GM21717 (cell line): ENCODE measurements at regions not wholly inside any gene's neighbourhood (a gene's known extent, or its start where the extent isn't known, plus 50 kb on each side); places are given as distances from the start of the nearest gene placed in this dataset.
"Not testable (repeated sequence)": the region's sequence is repeated elsewhere in the genome, so short reads cannot be mapped to it uniquely, and the experiment has no call there.

Experiments used
- ATAC-seq: cut with Tn5 transposase; IDR thresholded peaks from one replicate; pipeline ENCODE4 v1.9.1; 2021; ENCODE audit warnings: mild to moderate bottlenecking, moderate library complexity; ENCODE audit not compliant: unreplicated experiment

- no peak for ATAC-seq
Observed at GRCh38 chr1:213324859-213325258, 273.8 kb downstream of the RPS6KC1 start.

DNA sequence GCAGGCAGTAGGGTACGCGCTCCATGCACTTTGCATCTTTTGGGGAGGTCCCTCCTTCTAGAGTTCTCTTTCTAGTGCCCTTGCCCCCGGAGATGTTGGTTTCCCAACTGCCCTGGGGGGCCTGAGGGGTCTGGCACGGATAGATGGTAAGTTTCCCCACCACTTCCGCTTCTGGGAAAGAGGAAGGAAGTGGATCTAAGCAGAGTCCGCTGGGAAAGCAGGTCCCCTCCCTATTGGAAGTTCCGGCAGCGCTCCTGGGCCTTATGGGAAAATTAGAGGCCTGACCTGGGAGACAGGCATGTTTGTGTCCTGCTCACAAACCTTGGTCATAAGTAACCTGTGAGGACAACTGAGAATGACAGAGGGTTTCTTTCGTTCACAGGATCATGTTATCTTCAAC, 274.4 kb downstream of the RPS6KC1 start:
- ATAC-seq, result no peak

DNA sequence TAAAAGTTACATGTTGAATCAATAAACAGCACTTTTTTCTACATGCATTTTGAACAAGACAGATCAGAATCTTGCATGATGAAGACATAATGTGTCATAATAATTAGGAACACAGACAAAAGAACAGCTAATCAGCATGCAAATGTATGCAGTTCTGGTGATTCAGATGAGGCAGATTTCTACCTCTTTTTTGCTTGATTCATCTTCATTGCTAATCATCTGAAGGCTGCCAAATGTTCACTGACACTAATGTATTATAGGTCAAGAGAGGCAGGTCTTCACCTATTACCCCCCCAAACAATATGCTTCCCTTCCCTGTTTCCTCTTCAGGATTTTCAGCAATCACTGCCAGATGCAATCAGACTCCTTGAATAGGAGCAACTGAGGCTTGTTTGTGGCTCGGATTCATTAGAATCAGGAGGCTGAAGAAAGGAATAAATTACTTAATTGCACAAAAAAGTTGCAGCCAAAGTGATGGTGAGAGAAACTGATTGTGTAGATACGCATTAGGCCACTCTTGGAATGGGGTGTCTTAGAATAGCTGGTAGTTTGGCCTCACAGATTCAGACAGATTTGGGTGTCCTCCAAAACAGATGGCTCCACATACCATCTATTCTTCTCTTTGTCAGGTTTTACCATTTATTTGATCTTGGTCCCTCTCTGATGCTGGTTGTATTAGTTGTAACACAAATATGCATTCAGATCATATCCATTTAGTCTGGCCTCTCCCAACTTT, 275.4 kb downstream of the RPS6KC1 start:
- no peak for ATAC-seq

GRCh38 chr1:213327017-213327667, 276.1 kb downstream of the RPS6KC1 start:
- no peak for ATAC-seq

DNA sequence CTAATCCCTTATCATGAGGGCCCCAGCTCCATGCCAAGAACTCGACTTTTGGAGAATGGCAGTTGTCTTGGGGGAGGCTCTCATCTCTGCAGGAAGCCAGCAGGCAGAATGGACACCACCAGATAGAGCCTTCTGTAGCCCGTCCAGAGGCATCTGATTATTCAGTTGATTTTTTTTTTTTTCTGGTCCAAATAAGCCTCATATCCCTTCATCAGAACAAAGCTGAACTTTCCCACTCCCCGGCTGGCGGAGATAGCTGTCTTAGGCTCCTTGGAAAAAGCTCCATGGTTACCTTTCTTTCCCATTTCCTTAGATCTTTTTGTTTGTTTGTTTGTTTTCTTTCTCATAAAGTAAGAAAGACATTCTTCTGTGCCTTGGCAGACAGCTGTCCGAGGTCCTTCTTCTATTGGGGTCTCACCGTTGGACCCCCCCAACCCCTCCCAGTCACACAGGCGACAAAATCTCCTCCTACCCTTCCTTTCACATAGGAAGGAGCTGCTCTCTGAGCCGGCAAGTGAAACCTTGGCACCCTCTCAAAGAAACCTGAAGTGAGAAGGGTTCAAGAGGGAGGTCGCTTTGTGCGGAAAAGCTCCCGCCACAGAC, 278.5 kb downstream of the RPS6KC1 start:
- ATAC-seq, result no peak

- ATAC-seq, result no peak
Observed at GRCh38 chr1:213330281-213330680, 279.2 kb downstream of the RPS6KC1 start.

- ATAC-seq, result no peak
Observed at GRCh38 chr1:213331631-213332175, 280.7 kb downstream of the RPS6KC1 start.

- ATAC-seq, result no peak
Observed at GRCh38 chr1:213332491-213332890, 281.4 kb downstream of the RPS6KC1 start.

DNA sequence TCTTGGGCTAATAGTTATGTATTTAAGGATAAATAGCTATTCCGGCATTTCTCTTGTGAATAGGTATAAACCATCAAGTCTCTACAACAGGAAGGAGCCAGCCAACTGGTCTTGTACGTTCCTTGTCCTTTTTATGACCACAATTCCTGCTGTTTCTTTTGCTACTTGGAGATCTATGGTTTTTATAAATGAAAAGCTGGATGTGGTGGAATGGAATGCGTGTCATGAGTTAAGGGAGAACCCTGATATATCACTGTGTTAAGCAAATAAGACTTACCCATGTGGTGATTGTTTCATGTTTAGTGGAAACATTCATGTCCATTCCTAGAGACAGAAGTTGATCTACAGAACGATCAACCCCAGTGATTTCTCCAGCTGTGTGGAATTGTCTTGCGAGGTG, 282.1 kb downstream of the RPS6KC1 start:
- ATAC-seq, result no peak

DNA sequence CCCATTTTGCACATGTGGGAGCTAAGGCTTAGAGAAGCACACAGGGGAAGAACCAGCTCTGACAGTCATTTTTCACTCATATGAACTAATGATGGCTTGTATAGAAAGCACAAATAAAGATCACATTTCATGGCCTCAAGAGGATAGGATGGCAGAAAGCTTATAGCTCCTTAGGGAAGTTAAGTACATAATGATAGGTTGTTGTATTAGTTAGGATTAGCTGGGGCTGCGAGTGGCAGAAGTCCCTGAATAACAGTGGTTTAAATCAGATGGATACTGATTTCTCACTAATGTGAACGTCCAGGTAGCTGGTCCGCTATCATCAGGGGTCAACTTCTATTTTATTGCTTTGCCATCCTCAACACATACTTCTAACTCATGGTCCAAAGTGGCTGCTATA, 284.0 kb downstream of the RPS6KC1 start:
- ATAC-seq, result no peak

- ATAC-seq, result no peak
Observed at GRCh38 chr1:213337025-213337678, 286.1 kb downstream of the RPS6KC1 start.

GRCh38 chr1:213340593-213340992, 289.6 kb downstream of the RPS6KC1 start:
- ATAC-seq, result no peak

- no peak for ATAC-seq
Observed at GRCh38 chr1:213345621-213346020, 294.6 kb downstream of the RPS6KC1 start.

GRCh38 chr1:213357403-213357802, 306.4 kb downstream of the RPS6KC1 start:
- ATAC-seq, result no peak

DNA sequence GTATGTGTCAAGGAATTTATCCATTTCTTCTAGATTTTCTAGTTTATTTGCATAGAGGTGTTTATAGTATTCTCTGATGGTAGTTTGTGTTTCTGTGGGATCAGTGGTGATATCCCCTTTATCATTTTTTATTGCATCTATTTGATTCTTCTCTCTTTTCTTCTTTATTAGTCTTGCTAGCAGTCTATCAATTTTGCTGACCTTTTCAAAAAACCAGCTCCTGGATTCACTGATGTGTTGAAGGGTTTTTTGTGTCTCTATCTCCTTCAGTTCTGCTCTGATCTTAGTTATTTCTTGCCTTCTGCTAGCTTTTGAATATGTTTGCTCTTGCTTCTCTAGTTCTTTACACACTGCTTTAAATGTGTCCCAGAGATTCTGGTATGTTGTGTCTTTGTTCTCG, 307.3 kb downstream of the RPS6KC1 start:
- ATAC-seq, result not testable (repeated sequence)

DNA sequence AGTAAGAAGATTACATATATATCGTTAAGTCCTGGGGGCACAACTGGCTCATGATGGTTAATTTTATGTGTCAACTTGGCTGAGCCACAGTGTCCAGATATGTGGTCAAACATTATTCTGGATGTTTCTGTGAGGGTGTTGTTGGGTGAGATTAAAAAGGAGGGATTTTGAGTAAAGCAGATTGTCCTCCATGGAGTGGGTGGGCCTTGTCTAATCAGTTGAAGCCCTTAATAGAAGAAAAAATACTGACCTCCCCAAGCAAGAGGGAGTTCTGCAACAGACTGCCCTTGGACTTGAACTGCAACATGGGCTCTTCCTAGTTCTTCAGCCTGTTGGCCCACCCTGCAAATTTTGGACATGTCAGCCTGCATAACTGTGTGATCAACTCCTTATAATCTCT, 311.6 kb downstream of the RPS6KC1 start:
- no peak for ATAC-seq

DNA sequence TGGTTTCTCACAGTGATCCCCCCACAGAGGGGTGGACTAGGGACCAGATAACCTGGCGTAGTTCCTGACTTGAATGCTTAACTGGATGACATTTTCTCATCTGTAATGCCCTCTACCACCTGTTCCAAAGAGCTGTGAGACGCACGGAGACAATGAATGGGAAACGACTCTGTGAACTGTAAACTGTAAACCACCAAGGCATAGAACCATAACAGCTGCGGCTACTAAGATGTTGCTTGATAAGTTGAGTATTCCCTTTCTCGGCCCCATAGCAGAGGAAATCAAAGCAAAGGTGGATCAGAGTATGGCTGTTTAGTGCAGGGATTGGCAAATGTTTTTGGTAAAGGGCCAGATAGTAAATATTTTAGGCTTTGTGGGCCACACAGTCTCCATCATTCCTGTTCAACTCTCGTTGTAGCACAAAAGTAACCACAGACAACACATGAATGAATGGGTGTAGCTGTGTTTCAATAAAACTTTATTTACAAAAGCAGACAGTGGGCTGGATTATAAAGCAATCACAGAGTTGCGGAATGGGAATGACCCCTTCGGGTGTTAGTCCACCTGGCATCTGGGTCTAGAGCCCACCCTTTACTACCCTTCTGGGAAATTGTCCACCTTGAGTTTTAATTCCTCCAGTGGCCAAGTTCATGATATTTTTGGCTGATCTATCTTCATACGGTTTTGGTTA, 315.2 kb downstream of the RPS6KC1 start:
- ATAC-seq, result no peak

GRCh38 chr1:213369465-213369864, 318.4 kb downstream of the RPS6KC1 start:
- ATAC-seq, result no peak

DNA sequence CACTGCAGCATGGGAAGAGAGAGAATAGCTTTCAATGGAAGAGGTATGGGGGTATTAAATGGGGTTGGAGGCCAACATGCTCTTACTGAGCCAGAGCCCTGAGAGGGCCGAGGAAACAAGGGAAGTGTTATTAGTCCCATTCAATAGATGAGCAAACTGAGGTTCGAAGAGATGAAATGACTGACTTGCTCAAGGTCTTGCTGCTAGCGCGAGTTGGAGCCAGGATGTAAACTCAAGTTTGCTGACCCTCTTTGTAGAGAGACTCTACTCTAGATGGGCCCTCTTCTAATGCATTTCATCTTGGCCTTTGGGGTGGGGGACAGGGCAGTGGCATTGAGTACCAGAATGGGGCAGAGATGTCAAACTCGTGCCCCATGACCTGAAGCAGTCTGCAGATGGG, 319.5 kb downstream of the RPS6KC1 start:
- no peak for ATAC-seq

DNA sequence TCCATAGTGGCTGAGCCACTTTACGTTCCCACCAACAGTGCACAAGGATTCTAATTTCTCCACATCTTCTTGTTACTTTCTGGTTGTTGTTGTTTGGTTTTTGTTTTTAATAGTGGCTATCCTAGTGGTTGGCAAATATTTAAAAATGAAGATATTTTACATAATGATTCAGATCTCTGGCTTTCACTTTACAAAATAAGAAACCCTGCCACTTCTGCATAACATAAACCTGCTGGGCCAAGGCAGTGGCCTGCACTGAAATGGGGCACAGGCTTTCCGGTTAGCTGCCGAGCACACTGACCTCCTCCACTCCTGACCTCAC, 320.4 kb downstream of the RPS6KC1 start:
- ATAC-seq, result no peak
